ENCODE measurements at regions not wholly inside any gene's neighbourhood (a gene's known extent, or its start where the extent isn't known, plus 50 kb on each side); places are given as distances from the start of the nearest gene placed in this dataset.

DNA sequence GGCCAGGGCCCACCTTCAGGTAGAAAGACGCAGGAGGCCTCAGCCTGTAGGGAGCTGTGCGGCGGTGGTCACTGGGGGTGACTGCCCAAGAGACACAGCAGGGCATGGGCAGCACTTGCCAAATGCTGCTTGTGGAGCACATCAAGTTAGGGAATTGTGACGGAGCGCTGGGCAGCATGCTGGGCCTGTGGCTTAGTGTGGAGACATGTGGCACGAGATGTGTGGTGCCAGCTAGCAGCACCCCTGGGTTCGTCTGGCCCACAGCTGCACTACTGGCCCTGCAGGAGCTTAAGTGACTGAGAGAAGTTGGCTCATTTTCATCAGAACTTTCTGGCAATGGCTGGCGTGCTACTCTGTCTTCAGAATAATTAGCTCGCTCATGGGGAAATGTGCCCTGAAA is 213.1 kb upstream of the SYNDIG1 start:
- DNase-seq = no peak

DNA sequence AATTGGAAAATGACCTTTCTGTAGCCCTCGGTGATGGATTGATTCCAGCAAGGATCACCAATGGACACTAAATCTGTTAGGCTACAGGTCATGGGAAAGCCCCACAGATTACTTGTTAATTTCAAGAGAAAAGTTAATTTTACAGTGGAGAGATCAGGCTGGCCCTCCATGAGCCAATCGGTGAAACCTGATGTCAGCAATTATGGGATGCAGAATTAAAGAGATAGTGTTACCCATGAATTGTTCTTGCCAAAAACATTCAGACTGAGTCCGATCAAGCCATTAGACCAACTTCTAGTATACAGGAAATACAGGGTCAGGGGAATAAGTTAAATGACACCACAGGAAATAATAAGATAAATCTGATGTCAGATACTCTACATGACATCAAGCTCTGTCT is 214.9 kb upstream of the SYNDIG1 start:
- no peak for DNase-seq

DNA sequence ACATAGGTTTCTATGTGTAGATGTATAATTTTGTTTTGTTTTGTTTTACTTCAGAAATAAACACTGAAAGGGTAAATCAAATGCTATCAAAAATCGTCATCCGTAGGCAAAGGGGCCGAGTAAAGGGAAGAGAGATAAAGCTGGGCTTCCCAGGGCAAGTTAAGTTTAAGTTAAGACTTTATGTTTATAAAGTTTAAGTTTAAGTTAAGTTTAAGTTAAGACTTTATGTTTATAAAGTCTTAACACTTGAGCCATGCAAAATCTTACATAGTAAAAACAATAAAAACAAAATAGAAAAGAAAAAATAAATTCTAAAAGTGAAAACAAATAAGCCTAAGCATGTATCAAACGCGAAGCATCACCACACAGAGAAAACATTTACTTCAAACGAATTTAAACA is 216.1 kb upstream of the SYNDIG1 start:
- DNase-seq = no peak

DNA sequence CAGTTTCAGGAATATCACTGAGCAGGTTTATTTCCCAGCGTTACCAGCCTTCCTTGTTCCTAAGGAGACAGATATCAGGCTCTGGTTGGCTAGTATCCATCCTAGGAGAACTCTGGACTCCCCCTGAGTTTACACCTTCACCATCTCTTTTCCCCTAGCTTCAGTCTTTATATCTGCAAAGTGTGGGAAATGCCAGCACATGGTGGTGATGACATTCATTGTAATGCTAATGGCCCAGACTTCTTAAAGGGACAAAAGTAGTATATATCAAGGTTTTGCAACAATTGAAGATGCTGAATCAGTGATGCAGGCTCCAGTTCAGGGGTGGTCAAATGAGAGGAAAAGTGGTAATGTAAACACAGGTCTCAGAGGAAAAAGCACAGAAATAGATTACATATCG is 224.3 kb upstream of the SYNDIG1 start:
- no peak for DNase-seq

DNA sequence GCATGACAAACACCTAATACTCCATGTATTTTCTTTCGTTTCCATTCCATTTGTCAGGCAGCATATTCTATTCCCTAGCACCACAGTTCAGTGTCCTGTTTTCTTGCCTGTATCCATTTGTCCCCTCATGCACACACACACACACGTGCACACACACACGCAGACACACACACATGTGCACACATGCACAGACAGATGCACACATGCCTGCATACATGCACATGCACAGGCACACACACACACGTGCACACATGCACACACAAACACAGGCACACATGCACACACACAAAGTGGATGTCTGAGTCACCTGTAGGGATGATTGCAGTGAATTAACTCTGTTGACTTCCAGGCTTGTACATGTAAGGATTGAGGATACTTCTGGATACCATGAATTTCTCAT is 226.7 kb upstream of the SYNDIG1 start:
- no peak for DNase-seq

DNA sequence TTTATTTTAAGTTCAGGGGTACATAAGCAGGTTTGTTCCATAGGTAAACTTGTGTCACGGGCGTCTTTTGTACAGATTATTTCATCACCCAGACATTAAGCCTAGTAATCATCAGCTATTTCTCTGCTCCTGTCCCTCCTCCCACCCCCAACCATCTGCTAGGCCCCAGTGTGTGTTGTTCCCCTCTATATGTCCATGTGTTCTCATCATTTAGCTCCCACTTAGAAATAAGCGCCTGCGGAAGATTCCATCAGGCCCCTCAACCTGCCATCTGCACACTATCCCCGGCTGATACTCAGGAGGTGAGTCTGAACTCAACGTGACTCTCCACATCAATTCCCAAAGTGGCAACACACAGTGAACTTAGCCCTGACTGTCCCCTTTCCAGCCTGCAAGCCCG is 228.0 kb upstream of the SYNDIG1 start:
- no peak for DNase-seq

DNA sequence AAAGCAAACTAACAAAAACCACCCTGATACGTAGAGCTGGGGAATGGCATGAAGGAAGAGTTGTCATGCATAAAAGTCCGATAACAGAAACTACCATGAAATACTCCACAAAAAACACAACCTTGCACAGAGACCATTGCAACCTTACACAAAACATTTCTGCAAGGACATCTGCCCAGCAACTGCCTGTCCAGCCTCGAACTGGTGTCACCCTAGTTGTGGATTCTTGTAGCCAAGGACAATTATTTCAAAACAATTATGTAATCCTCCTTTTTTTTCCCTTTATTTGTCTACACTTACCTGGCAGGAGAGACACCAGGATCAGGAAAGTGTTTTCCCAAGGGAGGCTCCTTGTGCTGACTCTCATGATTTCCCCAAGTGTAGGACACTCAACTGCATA is 232.5 kb upstream of the SYNDIG1 start:
- DNase-seq = no peak

DNA sequence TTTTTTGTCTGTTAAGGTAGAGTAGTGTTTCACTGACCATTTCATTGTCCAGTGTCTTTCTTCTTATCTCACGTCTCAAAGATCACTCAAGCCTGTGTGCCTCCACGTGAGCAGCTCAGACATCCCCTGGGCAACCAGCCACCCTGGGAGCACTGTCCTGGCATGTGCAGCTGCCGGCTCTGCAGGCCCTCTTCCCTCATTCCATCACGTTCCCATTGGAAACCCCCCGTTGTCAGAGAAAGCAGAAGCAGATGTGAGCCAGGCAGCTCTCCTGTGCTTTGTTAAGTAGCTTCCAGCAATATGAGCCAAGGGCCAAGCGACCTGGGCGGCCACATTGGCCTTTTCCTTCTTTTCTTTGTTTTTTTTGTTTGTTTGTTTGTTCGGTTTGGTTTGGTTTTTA is 233.2 kb upstream of the SYNDIG1 start:
- DNase-seq = no peak

DNA sequence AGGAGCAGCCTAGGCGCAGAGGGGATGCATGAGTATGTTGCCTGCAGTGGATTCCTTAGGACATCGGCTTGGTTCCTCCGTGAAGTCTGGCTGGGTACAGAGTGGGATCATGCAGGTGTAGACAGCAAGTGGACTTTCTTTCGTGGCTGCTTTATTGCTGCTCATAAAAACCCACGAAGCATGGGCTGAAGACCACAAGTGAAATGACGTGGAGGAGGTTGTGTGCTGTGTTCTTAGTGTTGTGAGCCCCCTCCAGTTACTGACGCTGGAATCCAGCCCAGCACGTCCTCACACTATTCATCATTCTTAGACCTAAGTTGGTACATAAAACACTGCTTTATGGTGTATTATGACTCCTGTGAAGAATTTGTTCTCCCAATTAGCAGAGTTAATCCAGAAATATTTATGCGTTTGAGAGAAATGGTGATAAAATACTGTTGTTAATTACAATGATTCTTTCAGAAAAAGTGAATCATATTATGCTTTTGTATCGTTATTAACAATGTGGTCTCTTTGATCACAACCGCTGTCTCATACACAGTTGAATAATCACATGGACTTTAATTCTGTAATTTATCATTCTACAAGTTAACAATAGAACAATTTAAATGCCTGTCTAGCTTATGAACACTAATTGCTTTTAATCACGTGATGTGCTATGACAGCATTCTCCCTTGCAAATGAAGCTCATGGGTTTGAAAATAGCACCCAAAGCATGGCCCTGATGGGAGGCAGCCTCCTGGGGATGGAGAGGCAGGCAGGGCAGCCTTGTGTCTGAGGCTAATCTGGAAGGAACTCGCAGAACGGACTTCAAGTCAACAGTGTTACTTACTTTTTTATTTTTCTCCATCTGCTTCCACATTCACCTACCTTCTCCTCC is 233.9 kb upstream of the SYNDIG1 start:
- DNase-seq = no peak

DNA sequence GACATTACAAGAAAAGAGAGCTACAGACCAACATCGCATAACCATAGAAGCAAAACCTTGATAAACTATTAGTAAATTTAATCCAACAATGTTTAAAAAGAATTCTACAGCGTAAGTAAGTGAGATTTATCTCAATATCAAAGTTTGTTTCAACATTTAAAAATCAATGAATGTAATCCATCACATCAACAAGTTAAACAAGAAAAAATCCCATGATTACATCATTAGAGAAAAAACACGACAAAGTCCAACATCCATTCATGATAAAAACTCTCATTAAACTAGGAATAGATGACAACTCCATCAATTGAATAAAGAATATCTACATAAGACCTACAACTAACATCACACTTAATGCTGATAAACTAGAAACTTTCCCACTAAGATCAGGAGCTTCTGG is 239.0 kb upstream of the GGTLC1 start:
- DNase-seq = no peak

DNA sequence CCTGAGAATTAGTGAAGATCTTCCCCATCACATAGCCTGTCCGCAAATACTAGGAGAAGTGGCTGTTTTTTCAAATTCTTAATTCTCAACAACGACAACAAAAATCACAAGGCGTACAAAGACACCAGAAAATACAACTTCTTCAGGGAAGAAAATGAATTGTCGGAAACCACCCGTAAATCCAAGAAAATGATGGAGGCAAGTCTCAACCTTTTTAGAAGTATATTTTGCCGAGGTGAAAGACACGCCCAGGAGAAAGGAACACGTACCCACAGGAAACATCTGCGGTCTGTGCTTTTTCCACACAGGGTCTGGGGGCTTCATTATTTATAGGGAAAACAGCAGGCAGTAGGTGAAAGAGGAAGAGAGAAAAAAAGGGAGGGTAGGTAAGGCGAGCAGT is 223.9 kb upstream of the GGTLC1 start:
- no peak for DNase-seq

DNA sequence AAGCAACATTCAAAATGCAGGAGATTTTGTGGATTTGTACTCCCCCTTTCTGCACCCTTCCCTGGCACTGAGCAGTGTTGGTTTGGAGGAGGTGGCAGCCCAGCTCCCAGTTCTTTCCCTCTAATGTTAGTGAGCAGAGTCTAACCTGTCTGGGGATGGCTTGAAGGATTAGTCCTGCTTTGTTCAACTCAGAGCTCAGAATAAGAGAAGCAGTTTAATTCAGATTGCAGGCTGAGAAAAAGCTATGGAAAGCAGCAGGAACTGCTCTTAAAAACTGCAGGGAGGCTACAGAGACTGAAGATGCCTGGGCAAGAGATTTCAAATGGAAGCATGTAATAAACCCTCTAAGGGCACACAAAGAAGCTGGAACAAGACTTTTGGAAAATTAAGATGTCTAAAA is 223.4 kb upstream of the GGTLC1 start:
- no peak for DNase-seq

DNA sequence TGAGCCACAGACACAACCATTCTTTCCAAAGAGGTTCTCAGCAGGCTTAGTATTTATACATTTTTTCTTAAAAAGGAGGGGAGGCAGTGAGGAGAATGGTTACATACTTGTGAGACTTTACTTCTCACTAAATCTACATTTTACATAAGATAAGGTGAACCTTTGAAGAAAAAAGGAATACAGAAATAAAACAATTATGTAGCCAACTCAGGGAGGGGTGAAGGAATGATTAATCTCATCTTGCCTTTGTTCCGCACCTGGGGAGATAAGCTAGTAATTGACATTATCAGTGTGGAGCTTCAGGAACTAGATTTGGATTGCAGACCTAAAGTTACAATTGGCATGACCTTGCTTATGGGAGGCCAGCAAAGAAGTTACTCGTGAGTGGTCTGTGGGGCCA is 221.8 kb upstream of the GGTLC1 start:
- DNase-seq = no peak

DNA sequence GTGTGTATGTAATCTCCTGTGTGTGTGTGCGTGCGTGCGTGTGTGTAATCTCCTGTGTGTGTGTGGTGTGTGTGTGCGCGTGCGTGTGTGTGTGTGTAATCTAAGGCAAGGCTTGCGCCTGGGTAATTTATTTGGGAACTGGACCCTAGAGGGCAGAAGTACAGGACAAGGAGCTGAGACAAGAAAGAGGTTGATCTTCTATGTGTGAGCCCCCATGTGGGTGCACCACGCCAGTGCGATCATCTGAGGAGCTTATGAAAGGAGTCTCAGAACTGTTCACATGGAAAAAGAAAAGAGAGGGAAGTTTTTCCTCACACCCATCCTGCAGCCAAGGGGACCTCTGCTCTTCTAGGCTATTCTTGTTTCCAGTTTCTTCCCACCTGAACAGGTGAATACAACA is 220.1 kb upstream of the GGTLC1 start:
- no peak for DNase-seq

DNA sequence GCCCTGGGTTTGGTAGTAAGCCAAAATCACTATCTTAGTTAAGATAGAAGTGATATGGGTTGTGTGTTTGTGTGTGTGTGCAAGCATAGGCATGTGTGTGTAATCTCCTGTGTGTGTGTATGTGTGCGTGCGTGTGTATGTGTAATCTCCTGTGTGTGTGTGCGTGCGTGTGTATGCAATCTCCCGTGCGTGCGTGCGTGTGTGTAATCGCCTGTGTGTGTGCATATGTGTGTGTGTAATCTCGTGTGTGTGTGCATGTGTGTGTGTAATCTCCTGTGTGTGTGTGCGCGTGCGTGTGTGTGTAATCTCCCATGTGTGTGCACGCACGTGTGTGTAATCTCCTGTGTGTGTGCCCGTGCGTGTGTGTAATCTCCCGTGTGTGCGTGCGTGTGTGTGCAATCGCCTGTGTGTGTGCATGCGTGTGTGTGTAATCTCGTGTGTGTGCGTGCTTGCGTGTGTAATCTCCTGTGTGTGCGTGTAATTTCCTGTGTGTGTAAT is 219.3 kb upstream of the GGTLC1 start:
- DNase-seq = no peak

DNA sequence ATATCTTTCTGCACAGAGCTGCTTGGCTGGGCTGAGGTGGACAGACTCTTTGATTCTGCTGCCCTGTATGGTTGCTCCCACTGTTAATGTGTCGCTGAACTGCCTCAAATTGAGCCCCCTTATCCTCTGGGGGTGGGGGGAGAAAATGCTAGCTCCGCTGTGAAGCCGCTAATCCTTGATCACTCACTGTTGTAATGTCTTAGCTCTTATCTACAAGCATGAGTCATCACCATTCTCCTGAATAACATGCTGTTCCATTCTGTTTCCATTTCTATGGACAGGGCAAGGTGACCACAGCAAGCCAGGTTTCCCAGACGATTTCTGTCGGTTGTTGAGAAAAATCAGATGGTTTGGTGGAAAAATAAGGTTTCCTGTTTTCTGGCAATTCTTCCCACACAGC is 218.4 kb upstream of the GGTLC1 start:
- DNase-seq = no peak

DNA sequence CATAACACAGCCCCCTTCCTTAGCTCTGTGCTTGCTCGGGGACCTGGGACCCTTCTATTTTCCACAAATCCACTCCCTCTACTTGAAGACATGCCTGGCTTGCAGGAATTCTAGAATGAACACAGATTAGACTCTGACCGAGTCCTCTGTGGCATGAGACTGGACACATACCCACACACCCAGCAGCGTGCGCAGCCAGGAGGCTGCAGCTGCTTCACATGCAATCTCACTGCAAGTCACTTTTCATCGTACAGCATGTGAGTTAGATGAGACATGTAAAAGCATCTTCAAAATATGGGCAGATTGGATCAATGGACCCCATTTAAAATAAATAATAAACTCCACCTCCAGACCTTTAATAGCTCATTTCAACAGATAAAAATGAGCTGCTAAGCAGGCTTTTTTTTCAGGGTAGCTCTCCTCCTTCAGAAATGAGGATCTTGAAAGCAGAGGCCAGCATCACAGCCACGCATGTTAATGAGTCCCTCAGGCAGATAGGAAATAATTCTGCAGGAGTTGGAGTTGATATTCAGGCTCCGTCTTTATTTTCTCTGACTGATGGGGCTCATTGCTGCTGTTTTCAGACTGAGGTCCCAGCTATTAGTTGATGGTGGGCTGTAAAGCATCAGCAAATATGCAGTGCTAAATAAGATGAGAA is 215.1 kb upstream of the GGTLC1 start:
- no peak for DNase-seq

DNA sequence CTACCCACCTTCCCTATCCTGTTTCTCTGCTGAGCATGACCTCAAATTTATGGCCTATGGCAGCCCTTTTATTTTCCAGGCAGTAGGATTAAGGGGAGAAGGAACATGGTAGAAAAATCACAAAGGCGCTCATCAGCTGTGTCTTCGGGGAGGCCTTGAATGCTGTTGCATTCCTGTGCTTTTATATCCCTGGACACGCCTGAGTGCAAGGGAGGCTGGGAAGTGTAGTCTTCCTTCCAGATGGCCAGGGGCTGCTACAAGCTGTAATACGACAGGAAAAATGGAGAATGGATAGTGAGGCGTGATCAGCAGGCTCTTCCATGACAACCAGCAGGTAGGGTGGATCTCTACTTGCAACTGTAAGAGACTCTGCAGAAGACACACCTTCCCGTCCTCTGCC is 210.9 kb upstream of the GGTLC1 start:
- DNase-seq = no peak

DNA sequence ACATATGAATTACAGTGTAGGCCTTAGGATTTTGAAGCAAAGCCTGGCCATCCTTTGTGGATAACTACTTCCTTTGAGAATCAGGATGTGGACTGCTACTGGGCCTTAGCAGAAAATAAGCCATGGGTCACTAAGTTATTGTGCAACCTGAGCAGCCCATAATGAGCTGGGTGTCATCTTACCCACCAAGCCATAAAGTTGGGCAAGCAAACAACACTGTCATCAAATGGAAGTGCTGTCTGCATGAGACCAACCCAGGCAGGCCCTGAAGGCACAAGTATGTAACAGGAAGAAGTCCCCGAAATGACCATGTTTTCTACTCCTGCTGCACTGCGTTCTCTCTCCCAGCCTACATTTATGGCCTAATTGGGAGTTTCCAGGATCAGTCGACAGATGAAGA is 205.6 kb upstream of the GGTLC1 start:
- DNase-seq = no peak

DNA sequence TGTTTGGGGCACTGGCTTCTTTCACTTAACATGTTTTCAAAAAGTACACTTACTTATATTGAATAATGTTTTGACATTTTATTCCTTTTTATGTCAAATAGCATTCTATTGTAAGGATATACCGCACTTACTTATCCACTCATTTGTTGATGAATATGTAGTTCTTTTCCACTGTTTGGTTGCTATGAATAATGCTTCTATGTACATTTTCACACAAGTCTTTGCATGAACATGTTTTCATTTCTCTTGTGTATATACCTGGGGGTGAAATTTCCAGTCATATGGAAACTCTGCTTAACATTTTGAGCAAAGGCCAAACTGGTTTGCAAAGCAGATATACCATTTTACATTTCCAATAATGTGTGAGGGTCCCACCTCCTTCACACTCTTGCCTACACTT is 202.3 kb upstream of the GGTLC1 start:
- no peak for DNase-seq

DNA sequence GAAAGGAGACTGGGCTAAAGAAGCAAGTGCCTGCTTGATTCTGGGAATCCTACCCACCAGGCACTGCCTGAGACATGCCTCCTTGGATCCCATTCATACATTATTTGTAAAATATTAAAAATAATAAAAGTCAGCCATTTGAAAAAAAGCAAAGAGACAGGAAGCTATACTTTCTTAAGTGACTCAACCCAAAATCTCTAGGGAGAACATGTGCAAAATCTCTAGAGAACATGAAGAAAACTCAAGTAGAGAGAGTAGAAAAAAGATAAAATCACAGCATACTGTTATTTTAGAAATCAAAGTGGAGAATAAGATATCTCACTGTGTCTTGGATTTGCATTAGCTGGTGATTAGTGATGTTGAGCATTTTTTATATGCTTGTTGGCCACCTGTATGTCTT is 197.2 kb upstream of the GGTLC1 start:
- DNase-seq = no peak

DNA sequence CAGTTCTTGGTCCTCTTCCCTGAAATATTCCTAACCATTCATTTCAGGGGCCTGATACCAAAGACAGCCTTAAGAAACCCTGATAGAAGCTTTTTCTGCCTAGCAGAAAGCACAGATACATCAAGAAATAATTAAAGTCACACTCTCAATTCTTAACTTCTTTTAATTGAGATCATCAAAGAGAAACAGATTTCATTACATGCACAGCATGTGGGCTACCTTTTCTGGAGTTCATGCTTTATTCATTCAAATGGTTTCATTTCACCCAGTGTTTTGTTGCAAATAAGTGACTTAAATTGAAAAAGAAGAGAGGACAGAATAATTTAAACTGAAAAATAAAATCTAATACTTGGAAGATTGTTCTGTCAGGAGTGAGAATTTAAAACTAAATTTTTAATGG is 192.6 kb upstream of the GGTLC1 start:
- DNase-seq = no peak

DNA sequence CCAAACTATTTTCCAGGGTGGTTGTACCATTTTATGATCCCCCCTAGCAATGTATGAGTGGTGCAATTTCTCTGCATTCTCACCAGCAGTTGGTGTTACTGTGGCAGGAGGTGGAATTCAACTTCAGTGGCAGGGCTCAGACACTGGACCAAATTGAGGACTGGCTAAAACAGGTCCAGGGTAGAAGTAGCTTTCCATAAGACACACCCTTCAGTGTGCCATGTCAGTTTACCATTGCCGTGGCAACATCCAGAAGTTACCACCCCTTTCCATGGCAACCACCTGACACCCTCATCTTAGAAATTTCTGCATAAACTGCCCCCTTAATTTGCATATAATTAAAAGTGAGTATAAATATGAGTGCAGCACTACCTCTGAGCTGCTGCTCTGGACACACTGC is 180.7 kb upstream of the GGTLC1 start:
- DNase-seq = no peak

DNA sequence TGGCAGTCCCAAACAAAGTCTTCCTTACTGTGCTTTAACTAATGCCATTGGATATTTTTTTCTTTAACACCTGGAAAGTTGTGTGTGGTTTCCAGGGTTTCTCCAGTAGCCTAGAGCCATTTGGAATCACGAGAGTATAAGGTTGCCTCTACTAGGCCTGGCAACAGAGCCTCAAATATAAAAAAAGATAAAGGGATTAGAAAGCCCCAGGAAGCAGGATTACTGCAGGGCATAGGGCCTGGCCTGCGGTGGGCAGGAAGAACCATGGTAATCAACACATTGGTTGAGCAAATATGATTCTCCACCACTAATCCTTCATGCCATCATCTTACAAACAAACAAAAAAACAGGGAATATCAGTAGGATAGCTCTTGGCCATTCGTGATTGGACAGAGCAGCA is 177.8 kb upstream of the GGTLC1 start:
- DNase-seq = no peak

DNA sequence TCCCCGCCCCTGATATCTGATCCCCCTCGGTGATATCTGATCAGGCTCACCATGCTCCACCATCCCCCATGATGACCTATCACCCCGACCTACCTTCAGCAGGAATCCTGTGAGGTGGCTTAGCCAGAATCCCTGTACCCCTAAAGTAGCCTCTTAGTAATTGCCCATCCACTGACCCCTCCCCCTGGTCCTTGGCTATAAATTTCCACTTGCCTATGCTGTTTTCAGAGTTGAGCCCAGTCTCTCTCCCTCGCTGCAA is 177.5 kb upstream of the GGTLC1 start:
- DNase-seq = no peak
